ENCODE measurements at regions not wholly inside any gene's neighbourhood (a gene's known extent, or its start where the extent isn't known, plus 50 kb on each side); places are given as distances from the start of the nearest gene placed in this dataset.
"Not testable (repeated sequence)": the region's sequence is repeated elsewhere in the genome, so short reads cannot be mapped to it uniquely, and the experiment has no call there.

GRCh38 chr7:142523821-142524460 is 225.3 kb upstream of the PRSS1 start:
- DNase-seq = no peak

DNA sequence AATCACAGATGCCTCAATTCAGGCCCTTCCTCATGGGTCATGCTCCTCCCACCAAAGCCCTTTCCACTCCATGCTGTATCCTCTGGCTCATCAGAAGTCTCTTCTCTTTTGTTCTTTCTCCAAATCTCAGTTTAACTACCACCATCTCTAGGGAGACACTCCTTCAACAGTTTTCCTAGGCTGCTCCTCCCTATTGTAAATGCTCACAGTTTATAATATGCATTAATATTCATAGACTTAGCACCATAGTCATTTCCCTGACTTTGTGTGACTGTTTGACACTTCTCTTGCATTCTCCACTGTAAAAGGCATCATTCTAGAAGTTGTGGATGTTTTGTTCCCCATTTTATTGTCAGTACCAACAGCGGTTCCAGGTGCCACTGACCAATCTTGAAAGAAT is 226.5 kb upstream of the PRSS1 start:
- no peak for DNase-seq

DNA sequence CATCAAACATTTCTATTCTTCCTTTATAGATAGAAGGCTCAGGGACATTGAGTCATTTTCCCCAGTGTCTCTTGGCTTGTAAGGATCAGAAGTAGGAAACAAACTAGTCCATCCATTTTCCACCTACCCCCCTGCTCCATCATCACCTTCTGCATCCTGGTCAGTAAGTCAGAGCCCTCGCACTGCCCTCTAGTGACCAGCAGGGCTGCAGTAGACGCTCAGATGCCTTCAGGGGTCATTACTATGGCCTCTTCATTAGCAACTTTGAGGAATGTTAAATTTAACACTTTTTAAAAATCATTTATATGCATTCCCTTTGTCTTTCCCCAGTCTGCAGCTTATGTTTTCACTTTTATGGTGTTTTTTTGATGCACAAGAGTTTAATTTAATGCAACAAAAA is 228.4 kb upstream of the PRSS1 start:
- DNase-seq = not testable (repeated sequence)

- not testable (repeated sequence) for DNase-seq
Observed at GRCh38 chr7:142520455-142520854, 228.8 kb upstream of the PRSS1 start.

GRCh38 chr7:142519079-142520078 is 229.9 kb upstream of the PRSS1 start:
- DNase-seq = no peak

DNA sequence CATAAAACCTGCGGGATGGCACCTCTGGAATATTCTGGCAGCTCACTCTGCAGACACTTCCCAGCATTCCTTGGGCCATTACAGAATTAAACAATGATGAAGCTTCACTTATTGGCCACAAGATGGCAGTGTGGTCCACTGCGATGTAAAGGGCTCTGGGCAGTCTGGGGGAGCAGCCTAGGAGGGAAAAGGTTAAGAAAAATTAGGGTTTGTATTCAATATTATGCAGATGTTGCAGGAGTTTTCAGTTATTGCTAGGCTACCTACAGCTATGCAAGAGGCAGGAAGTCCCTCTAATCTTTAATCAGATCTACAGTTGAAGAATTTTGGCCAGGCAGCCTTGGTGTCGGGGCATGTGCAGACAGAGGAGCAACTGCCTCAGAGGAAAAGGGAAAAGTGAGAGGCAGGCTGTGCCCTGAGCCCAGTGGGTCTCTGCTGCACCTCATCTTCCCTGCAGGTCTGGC is 233.2 kb upstream of the PRSS1 start:
- peak; percentile 39 for DNase-seq

DNA sequence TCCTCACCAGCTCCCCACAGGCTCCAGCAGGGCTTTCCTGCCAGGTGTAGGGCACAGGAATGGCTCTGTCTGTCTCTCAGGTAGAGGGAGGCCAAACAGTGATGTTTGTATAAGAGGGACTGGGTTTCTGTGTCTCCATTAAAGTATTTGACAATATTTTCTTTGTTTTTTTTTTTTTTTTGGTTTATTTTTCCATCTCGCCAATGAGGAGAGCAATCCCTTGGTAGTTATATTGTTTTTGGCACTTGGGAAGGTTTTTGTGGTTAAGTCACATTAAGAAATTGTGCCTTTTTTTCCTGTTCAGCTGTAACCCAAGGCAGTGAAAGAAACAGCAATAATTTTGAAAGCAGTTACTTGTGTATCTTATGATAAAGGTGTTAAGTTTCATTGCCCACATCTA is 234.6 kb upstream of the PRSS1 start:
- DNase-seq = not testable (repeated sequence)

DNA sequence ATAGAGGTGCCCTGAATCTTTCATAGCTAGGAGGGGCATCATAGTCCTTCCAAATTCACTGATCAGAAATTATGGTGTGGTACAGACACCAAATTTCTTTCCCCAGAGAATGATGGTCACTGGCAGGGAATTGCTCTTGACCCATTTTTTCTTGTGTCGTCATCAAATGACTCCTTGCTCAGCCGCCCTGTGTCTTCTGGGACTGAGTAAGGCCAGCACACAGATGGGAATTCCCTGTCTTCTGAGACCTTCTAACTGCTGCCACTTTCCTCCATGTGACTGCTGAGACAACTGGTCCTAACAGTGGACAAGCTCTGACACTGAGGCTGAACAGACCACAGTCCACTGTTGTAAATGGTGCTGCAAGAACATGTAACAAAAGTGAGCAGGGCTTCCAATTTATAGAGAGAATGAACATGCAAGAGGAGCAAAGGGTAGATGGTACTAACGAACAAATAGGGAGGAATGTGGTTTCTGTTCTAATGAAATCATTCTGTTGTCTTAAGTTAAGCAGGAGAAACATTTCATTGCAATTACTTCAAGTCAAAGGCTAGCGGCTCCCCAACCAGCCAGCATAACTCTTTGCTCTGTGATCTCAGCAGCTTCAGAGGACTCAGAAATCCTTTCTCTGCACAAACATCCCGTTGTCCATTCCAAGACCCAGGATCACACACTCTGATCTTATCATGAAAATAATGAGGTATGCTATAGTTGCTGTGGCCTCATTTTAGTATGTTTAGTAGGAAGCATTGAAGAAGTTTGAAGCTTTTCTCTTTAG is 235.9 kb upstream of the PRSS1 start:
- DNase-seq = no peak

- no peak for DNase-seq
Observed at GRCh38 chr7:142511801-142512200, 237.5 kb upstream of the PRSS1 start.

GRCh38 chr7:142511374-142511773 is 237.9 kb upstream of the PRSS1 start:
- no peak for DNase-seq

GRCh38 chr7:142509235-142509634 is 240.0 kb upstream of the PRSS1 start:
- not testable (repeated sequence) for DNase-seq

DNA sequence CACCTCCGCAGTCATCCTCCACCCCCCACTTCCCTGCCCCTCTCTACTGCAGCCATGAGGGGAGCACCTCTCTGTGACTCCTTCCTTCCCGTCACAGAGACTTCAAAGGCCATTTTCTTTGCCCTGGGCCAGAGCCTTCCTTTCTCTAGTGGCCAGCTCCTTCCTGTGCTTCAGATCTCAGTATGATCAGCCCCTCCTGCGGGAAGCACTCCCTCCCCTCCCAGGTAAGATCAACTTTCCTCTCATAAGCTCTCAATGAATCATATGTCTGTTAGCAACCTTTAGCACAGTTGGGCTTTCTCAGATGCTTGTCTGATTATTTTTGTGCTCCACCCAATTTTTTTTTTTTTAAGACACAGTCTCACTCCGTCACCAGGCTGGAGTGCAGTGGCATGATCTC is 241.0 kb upstream of the PRSS1 start:
- DNase-seq = no peak

DNA sequence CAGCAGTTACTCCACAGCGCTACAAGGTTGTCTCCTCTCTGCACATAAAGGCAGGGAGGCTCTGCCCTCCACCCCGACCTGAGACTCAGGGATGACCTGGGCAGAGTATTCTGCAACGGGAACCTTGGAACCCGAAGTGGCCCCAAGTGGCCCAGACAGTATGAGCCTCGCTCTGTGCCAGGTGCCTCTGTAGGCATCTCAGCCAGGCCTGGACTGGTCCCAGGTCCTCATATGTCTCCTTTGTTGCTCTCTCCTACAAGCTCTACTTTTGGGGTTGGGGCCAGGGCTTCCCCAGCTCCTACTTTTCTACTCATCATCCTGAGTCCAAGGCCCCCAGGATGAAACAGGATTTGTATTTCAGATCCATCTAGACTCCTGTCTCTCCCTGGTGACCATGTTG is 241.5 kb upstream of the PRSS1 start:
- DNase-seq = no peak

- not testable (repeated sequence) for DNase-seq
Observed at GRCh38 chr7:142507066-142507465, 242.2 kb upstream of the PRSS1 start.

- no peak for DNase-seq
Observed at GRCh38 chr7:142506601-142507000, 242.7 kb upstream of the PRSS1 start.

DNA sequence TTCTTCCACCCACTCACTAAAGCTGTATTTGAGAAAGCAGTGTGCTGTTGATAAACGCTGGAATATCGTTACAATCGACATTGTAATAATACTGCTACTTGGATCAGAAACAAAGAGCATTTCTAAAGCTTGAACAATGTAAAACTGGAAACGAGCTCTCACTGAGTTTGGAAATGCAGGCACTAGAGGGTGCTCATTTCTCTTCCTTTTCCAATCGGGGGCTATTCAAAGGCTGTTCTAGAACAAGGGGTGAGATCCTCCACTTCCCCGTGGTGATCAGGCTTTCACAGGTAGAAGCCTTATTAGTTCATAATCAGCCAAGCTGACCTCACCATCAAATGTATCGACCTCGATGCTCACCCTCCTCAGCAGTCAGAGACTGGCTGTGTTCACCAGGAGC is 245.3 kb upstream of the PRSS1 start:
- DNase-seq = not testable (repeated sequence)

- no peak for DNase-seq
Observed at GRCh38 chr7:142503036-142503435, 245.2 kb upstream of the PRSS58 start.

- DNase-seq = no peak
Observed at GRCh38 chr7:142501434-142501833, 243.6 kb upstream of the PRSS58 start.

- no peak for DNase-seq
Observed at GRCh38 chr7:142500366-142500765, 242.5 kb upstream of the PRSS58 start.

DNA sequence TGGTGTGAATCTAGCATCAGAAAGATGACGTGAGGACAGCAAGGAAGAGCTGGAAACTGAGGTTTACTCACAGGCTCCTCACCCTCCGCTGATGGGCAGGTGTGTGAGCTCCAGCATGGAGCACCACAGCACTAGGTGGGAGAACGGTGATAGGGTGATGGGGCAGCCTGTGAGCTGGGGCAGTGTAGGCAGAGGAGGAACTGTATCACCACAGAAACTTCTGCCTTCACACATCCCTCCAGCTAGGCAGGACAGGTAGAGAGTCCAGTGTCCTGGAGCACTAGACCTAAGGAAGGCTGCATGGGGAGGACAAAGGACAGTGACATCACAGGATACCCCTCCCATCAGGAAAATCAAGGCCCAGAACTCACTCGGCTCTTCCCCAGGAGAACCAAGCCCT is 241.8 kb upstream of the PRSS58 start:
- DNase-seq = no peak

GRCh38 chr7:142498364-142498763 is 240.5 kb upstream of the PRSS58 start:
- DNase-seq = no peak

DNA sequence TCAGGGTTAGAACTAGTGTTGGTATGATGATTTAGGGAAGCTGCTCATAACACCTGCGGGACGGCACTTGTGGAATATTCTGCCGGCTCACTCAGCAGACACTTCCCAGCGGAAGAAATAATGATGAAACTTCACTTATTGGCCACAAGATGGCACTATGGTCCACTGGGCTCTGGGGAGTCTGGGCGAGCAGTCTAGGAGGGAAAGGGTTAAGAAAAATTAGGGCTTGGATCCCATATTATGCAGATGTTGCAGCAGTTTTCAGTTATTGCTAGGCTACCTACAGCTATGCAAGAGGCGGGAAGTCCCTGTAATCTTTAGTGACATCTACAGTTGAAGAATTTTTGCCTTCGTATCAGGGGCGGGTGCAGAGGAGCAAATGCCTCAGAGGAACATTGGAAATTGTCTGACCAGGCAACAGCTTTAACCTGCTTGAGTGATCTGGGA is 238.7 kb upstream of the PRSS58 start:
- DNase-seq = peak; percentile 29

DNA sequence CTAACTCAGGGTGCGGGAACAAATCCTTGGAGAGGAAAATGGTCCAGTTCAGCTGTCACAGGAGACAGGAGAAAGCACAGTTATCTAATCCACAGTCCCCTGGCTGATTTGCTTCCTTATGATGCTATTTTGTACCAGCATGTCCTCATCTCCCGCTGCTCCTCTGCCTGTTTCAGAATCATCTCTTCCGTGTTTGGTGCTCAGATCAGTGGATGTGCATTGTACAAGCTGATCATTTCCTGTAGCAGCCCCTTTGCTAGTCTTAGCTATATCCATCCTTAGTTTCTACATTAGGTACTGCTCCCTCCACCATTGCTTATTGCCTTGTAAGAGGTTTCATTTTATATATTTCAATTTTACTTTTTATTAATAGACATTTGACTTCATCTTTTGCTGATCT is 238.0 kb upstream of the PRSS58 start:
- DNase-seq = not testable (repeated sequence)
